HG03066 (cell line): ENCODE measurements at regions not wholly inside any gene's neighbourhood (a gene's known extent, or its start where the extent isn't known, plus 50 kb on each side); places are given as distances from the start of the nearest gene placed in this dataset.

Experiments used
- ATAC-seq: cut with Tn5 transposase; IDR thresholded peaks from one replicate; pipeline ENCODE4 v1.9.1; 2021; ENCODE audit warnings: low read depth; ENCODE audit not compliant: unreplicated experiment

DNA sequence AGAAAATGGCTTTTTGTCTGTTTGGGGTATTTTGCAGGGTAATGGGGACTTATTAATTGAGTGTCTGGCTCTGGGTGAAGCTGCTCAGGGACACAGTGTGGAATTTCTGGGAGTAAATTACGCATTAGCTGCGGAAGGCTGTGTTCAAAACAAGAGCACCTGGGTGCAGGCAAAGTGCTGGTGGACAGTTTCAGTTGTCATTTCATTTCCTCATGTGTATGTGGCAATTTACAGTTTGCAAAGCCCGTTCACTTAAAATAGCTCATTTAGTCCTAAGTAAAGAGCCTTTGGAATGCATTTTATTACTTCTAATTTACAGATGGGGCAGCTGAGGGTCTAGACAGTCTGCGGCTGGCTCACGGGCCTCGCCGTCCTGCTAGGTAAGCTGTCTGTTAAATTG, 546.8 kb downstream of the BCL11B start:
- ATAC-seq, result no peak

DNA sequence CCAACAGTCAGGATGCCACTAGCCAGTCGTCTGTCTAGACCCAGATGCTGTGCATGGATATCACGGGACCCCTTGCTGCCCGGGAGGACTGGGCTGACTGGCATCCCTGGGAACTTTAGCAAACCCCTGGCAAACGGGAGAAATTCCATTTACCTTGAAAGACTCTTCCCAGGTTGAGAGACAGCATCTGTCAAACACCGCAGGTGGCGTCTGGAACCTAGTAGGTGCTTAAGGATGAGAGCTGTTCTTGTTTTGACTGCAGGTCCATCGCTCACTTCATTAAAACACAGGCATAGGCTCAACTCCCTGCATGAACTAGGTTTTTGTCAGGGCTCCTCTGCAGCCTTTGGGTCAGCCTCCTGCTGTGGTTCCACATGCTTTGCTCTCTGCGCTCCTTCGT, 546.3 kb downstream of the BCL11B start:
- ATAC-seq, result no peak

DNA sequence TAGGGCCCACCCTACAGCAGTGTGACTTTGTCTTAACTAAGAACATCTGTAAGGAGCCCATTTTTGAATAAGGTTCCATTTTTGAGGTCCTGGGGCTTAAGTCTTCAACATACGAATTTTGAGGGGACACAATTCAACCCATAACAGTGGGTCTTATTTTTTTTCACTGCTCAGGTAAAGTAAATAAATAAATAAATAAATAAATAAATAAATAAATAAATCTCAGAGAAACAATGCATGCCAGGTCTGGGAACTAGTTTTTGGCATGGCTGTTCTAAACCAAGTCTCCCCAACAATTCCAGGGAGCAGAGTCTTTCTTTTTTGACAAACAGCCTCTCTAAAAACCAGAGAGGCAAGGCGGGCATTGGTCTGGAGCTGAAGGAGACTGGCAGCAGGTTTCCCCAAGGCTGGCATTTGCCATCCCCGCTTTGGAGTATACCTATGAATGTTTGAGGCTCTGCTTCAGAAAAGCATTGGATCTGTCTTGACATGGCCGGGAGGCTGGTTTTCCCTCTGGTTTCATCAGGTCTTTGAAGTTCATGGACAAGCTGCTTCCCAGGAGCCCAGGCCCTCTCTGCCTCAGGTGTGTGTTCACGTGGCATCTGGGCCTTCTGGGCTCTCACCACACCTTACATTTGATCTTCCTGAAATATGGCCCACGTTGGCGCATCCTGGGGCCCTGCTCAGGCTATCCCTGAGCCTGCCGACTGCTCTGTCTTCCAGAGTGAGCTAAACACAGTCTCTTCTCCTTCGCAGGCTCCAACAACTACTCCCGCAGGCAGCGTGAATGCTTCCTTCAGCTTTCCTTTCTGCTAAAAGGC, 545.2 kb downstream of the BCL11B start:
- ATAC-seq, result no peak

DNA sequence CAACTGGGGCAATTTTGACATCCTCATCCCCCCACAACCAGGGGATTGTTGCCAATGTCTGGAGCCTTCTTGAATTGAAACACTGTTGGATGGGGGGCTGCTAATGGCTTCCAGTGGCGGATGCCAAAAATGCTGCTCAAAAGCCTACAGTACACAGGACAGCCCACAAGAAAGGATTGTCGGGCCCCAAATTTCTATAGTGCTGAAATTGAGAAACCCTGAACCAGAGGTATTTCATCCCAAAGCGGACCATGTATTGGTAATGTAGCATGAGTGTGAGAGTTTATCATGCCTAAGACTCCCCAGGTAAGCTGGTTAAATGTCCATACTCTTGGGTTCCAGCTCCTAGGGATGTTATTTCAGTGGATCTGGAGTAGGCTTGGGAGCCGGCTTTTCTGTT, 544.0 kb downstream of the BCL11B start:
- ATAC-seq, result no peak

DNA sequence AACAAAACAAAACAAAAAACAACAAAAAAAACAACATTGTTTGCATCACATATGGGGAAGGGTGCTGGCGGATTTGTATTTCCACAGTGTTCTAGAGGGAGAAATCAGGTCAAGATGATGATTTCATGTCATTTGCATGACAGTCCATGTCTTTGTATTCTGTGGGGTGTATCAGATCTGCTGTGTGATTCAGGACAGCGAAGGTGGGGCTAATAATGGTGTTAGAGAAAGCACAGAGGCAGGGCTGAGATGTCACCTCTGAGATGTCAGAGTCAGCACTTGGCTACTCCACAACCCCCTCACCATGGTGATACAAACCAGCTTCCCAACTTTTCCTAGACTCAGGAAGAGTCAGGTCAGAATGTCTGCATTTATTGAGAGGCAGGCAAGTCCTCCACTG, 543.2 kb downstream of the BCL11B start:
- no peak for ATAC-seq

DNA sequence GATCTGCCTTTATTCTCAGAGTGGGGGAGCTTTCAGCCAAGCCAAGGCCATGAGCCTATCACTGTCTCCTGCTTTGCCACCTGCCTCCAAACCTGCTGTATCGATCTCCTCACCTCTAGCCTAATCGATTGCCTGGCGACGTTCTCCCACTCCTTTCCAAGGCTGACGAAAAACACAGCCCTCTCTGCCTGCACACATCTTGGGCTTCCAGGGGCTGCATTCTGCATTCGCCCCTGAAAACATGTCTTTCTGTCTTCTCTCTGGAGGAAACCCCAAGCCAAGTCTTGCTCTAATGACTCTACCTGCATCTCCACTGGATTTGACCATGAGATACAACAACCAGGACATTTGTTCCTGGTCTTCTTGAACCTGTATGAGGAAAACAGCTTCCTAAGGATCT, 540.7 kb downstream of the BCL11B start:
- no peak for ATAC-seq

DNA sequence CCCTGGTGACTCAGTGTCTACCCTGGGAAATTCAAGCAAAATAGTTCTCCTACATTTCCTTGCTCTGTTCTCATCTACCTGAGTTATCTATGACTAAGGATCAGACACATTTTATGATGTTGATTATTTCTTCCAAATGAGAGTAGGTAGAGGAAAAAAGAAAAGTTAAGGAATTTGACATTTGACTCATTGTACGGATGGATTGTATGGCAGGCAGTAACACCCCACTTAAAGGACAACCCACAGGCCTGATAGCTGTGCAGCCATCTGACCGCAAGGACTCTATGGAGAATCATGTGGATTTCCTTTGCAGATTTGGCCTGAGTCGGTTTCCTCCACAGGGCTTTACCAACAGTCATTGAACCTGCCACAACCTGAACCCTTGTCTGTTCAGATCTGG, 540.3 kb downstream of the BCL11B start:
- ATAC-seq, result no peak

DNA sequence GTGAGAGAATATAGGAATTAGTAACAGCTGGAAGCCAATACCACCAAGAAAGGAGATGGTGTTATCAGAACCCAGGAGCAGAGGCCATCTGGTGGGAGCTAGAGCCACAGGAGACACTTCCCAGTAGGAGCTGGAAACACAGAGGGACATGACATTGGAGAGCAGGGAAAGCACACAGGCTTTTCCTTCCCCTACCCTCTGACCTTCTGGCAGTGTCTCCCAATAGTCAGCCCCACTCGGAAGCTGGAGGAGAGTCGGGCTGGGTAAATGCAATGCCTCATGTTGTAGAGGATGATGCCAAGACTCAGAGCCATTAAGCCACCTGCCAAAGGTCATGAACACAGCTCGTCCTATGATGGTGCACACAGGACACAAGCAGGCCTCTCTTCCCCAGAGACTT, 538.5 kb downstream of the BCL11B start:
- ATAC-seq, result no peak

DNA sequence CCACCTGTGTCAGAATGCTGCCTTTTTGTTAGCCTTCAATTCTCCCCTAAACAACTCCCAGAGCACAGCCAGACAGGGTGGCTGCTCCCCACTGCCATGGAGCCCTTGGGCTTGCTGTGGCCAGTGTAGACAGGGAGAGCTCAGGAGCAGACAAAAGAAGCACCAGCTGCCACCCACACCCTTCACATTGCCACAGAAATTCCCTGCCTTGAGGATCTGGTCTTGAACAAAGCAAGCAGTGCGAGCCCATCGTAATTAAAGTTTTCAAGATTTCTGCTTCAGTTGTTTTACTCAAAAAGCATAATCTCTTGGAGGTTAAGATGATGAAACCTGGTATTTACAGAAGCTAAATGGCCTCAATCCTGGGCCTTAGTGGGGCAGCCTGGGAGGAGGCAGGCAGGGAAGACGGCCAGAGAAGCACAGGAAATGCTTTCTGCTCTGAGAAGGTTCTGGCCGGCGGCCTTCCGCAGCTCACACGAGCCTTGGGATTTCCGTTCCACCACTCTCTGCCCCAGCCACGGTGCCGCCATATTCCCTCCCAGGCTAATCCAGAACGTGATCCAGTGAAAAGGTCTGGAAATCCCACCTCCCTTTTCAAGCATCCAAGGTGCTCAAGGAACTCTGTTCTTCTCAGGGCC, 535.2 kb downstream of the BCL11B start:
- ATAC-seq, result no peak

DNA sequence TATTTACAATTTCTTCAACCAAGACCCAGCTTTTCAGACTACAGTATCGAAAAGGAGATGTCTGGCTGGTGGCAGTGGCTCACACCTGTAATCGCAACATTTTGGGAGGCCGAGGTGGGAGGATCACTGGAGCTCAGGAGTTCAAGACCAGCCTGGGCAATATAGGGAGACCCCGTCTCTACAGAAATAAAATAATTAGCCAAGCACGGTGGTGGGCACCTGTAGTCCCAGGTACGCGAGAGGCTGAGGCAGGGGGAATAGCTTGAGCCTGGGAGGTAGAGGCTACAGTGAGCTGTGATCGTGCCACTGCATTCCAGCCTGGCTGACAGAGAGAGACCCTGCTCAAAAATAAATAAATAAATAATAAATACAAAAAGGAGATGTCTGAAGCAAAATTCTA, 530.5 kb downstream of the BCL11B start:
- no peak for ATAC-seq

DNA sequence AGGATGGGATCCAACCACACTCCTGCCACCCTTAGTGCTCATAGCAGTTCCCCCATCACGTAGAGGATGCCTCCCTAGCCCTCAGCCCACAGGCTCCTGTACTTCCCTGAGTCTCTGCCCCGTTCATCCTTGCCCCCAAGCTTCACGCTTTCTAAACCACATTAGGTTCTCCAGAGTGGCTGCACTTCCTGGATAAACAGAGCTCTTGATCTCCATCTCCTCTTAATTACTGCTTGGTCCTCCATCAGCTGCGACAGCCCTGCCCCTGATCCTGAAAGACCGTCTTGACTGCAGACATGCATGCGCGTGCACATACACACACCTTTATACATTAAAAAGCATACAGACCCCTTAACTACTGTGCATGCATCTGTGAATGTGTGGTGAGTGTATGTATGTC, 530.0 kb downstream of the BCL11B start:
- ATAC-seq, result no peak

DNA sequence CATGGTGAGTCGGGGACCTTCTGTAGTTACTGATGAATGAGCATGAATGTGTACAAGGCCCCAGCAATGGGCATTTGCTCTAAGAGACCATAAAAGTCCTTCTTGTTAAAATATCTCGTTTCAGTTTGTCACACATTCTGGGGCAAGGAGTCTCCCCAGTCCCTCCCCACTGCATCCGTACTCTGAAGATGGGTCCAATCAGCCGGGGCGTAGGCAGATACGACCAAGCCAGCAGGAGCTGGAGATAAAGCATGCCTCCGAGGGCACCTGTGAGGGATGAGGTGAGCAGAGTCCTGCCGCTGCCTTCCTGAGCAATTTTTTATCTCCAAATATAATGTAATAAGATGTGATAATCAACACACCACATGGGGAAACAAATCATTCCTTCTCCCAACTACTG, 528.5 kb downstream of the BCL11B start:
- ATAC-seq, result no peak

DNA sequence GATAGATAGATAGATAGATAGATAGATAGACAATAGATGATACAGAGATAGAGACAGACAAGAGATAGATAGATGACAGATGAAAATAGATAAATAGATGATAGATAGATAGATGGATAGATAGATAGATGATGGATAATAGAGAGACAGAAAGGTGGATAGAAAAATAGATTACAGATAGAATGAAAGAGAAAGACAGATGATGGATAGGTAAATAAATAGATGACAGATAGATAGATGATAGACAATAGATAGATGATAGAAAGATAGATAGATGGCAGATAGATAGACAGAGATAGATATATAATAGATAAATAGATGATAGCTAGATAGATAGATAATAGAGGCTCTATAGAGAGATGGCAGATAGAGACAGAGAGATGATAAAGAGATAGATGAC, 523.0 kb downstream of the BCL11B start:
- no peak for ATAC-seq

DNA sequence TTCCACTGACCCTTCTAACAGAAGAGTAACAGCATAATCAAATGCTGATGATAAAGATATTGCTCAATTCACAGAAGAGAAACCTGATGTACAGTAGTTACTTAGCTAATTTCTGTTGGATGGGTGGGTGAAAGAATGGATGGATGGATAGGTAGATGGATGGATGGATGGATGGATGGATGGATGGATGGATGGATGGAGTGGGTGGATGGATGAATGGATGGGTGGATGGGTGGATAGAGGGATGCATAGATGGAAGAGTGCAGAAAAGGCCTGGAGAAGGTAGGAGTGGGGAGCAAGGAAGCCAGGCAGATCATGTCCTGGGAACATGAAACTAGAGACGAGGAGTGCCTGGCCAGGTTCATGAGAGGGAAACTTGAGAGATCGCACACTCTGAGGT, 520.9 kb downstream of the BCL11B start:
- ATAC-seq, result no peak

DNA sequence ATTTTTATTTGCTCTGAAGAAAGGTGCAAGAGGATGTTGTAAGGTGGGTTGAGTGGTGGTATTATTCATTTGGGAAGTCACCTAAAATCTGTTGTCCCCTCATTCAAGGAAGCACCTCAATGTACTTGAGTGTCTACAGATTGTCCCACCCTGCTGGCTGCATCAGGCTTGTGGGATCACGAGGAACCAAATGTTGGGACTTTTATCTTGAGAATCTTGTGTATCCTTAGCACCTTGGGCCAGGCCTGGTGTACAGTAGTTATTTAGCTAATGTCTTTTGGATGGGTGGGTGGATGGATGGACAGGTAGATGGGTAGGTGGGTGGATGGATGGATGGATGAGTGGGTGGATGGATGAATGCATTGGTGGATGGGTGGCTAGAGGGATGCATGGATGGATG, 519.3 kb downstream of the BCL11B start:
- no peak for ATAC-seq

DNA sequence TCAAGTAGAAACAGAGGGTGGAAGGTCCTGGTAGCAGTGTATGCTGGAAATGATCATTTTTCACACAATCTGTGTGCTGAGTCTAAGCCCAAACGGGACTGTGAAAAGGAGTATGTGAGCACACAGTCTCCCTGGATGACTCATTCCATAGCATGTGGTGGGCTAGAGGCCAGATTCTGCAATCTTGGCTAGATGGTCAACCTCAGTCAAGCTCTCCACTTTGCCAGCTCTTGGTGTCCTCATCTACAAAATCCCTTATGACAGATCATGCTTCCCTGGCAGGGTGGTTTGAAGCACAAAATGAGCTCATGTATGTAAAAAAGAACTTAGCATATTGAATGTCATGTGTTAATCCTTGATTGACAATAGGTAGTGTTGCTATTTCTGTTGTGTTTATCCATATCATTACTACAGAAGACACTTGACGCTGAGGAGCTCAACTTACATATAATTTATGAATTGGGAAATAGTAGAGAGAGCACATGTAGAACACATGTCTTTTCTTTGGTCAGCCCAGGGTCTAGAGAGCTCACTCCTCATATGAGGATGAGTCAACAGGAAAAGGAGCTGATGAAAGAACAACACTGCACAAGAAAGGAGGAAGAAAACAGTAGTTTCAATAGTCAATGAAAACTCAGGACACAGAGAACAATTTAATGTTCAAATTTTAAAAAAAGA, 517.5 kb downstream of the BCL11B start:
- no peak for ATAC-seq

DNA sequence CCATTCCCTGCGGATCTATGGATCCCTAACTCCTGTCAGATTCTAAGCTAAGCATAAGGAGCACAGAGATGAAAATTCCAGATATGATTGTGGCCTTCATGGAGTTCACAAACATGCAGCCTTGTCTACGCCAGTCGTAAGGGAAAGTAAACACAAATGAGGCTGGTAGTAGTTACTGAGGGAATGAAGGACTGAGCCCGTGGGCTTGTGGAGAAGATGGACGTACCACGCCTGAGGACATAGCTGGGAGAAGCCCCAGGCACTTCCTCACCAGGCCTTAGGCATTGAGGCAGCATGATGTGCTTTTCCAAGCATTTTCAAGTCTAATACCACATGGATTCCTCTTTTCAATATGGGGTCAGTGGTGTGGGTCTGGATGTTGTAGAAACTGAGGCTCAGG, 515.2 kb downstream of the BCL11B start:
- no peak for ATAC-seq

DNA sequence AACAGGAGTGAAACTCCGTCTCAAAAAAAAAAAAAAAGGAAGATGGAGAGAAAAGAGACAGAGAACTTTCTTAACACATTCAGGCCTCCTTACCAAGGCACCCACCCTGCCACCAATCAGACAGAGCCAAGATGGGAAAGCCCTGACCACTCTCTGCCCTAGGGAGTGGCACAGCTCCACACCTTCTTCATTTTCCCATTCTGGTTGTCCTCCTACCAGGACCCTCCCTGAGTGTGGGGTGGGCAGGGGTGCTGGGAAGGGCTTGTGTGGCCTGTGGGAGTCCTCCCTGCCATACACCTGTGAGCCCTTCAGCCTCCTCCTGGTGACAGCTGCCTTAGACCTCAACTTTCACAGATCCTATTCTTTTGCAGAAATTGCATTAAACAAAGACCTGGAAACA, 513.6 kb downstream of the BCL11B start:
- ATAC-seq, result no peak

DNA sequence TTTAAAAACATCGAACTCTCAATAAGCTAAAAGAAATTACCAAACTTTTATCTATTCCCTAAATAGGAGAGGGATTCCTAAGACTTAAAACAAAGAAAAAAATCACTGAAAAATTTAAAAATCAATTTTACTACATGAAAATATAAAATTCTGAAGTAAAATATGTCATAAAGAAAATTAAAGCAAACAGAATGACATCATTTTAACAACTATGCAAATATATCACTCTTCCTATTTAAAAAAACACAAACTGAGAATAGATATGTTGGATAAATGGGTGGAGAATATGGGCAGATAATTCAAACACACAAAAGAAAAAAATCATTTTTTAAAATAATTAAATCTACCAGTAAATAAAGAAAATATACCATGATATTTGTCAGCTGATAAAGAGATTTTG, 510.0 kb downstream of the BCL11B start:
- no peak for ATAC-seq

DNA sequence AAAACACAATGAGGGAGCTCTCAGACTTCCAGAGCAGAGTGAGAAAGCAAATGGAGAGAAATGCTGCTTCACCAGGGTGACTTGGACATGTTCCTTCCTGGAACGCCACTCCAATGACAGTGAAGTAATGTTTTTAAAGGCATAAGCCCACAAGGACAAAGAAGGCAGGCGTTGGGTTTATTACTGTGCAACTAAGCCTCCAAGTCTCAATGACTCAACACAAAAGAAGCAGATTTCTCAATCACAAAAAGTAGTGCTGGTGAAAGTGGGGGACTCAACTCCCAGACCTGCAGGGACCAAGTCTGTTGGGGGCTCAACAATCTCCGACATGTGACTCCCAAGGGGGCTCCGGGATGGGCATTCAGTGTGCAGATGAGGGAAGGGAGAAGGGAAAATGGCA, 505.2 kb downstream of the BCL11B start:
- ATAC-seq, result no peak

DNA sequence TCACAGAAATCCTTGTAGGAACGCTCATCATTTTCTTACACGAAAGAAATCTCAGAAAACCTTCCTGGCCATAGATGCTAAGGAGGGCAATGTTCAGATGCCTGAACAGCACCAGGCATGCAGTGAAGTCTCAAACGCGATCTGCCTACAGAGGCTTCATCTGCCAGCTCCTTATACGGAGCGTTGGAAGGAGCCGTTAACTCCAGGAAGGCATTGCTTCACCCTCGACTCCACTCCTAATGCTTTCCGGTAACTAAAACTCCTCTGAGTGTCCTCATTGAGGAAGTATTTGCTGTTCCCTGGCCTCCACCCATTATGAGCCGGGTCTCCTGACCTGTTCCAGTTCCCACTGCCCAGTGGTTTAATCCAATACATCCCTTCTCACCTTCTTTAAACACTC, 502.7 kb downstream of the BCL11B start:
- no peak for ATAC-seq

DNA sequence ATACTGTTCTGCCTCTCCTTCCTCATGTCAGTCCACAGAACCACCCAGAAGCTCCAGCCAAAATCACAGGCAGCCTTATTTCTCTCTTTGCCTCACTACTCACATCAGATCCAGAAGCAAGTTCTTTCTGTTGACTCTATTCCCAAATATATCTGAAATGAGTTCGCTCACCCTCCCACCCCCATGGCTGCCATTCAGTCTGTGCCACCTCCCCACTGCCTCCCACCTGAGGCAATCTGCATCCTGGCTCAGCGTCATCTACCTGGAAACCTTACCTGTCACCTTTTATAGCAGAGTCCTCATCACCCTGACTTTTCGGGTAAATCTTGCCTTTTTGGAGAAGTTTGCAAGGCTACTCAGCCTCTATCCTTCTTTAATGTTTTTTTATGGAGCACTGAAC, 501.8 kb downstream of the BCL11B start:
- ATAC-seq, result no peak
